GM19467 (cell line): ENCODE measurements at regions not wholly inside any gene's neighbourhood (a gene's known extent, or its start where the extent isn't known, plus 50 kb on each side); places are given as distances from the start of the nearest gene placed in this dataset.
"Not testable (repeated sequence)": the region's sequence is repeated elsewhere in the genome, so short reads cannot be mapped to it uniquely, and the experiment has no call there.

ENCODE experiments used
- ATAC-seq: cut with Tn5 transposase; IDR thresholded peaks from one replicate; pipeline ENCODE4 v1.9.1; 2021; ENCODE audit warnings: mild to moderate bottlenecking, moderate library complexity; ENCODE audit not compliant: unreplicated experiment

DNA sequence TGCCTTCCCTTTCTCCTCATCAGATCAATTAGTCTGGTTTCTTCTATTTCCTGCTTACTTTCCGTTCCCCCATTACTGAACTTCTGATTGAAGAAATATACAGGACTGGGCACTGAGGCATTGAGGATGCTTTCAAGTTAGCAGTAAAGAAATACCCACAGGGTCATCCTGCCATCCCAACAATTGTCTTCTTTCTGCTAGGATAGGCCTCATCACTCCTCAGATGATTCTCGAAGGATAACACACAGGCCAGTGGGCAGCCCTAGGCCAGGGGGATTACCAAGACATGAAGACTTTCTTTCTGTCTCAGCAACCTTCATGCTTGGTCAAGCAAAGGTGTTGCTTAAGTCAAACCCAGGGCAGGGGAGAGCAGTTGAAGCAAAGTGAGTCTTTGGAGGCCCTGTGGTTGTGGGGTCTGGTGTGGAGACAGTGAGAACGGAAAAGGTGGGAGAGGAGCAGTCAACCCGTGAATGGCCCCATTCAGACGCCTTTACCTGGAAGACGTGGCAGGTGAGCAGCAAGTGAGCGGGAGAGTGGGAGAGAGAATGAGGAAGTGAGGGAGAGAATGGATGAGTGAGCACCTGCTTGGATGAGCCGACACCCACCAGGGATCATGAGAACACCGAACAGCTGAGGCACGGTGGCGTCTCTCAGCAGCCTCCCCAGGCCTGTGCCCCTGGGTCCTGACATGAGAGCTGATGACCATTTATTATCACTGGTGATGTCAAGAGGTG, 462.9 kb downstream of the PREX1 start:
- ATAC-seq, result no peak

DNA sequence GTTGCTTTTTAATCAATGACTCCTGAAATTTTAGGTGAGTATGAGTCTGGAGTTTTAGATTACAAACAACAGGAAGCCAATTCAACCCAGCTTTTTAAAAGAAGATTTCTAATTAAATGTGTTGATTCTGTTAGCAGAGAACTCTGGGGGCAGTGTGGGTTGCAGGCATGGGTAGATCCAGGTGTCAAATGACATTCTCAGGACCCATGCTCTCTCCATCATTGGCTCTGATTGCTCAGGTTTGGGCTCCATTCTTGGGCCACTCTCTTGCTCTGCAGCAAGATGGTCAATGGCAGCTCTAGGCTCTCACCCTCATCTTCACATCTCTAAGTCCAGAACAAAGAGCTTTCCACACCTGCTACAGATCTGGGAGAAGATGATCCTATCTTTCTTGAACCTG, 463.7 kb downstream of the PREX1 start:
- ATAC-seq, result no peak

DNA sequence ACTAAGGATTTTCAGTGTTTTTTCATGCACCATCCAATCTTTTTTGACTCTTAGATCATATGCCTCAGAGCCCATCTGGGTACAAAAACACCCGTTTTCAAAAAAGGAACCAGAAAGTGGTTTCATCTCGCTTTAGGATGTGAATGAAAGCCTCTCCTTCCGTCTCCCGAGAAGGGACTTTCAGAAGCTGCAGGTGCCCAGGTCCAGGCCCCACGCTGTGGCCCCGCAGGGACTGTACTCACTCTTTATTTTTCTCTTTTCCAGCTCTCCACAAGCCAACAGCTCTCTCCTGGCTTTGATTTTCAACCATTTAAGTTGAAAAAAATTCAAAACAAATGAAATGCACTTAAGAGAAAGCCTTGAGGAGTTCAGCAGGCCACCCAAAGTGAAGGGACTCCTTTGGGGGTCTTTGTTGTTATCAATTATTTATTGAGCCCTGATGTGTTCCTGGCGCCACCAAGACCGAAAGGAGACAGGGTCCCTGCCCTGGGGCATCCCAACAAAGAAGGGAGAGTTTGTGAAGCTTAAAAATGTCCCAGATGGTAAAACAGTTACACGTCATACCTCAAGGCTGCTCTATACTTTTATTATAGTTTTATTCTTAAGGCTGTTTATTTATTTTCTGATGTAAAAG, 467.3 kb downstream of the PREX1 start:
- ATAC-seq, result no peak

- ATAC-seq, result no peak
Observed at GRCh38 chr20:48359692-48360341, 468.0 kb downstream of the PREX1 start.

GRCh38 chr20:48359055-48359390, 468.8 kb downstream of the PREX1 start:
- not testable (repeated sequence) for ATAC-seq

GRCh38 chr20:48358176-48359054, 469.4 kb downstream of the PREX1 start:
- ATAC-seq, result no peak

DNA sequence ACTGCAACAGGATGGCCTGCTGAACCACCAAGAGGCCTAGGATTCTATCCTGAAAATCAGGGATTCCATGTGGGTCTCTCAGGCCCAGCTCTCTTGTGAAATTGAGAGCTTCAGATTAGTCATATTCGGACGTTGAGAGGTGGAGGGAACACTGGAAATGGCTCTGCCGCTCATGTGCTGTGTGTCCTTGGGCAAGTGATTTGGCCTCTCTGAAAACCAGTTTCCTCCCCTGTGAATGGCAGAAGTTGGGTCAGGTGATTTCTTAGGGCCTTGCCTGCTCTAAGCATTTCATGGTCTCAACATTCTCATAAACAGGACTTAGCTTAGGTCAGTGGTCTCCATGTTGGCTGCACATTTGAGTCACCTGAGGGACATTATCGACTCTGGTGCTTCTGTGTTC, 470.1 kb downstream of the PREX1 start:
- no peak for ATAC-seq

DNA sequence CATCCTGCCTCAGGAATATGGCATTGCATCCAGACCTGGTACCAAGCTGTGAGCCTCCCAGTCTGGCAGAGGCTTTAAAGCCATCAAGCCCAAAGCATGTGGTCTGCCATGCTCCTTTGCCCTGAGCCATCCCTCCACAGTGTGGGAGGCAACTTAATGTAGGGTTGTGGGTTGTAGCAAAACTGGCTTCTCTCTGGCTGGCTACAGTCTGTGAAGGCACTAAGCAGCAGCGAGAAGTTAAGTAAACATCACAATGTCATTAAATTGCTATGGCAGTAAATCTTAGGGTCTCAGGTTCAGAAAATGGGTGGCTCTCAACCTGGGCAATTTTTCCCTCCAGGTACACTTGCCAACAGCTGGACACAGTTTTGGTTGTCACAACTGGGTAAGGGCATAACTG, 472.9 kb downstream of the PREX1 start:
- no peak for ATAC-seq

DNA sequence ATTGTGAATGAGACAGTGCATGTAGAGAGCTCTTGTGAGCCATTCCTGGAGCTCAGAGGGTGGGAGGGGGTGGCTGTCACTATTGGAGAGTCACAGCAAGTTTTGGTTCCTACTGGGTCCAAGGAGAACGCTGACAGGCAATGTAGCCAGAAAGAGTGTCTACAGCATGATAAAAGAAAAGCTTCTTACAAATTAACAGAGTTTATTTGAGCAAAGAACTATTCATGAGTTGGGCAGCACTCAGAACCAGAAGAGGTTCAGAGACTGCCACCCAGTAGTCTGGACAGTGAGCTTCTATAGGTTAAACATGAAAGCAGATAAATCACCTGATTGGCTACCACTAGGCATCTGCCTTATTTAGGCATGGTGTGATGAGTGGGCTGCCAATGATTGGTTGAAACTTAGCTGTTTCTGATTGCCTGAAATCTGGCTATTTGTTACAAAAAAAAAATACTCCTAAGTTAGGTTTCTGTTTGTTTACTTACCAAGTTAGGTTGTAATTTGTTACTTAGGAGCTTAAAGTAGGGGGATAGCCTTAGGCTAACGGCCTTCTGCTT, 473.4 kb downstream of the PREX1 start:
- ATAC-seq, result no peak

GRCh38 chr20:48352628-48353027, 475.2 kb downstream of the PREX1 start:
- ATAC-seq, result no peak

DNA sequence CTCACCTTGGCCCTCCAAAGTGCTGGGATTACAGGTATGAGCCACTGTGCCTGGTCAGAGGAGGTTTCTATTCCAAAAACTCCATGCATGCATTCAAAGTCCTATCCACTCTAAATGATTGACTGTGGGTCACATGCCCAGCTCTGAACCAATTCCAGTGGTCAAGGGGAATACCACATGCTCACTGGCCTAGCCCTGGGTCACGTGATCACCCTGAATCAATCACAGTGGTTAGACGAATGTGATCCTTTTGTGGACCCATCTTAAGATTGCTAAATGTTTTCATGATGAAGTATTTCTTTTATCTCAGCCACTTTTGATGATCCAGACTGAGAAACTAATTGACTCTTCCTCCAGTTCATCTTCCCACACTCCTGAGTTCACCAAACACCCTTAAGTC, 475.8 kb downstream of the PREX1 start:
- no peak for ATAC-seq

DNA sequence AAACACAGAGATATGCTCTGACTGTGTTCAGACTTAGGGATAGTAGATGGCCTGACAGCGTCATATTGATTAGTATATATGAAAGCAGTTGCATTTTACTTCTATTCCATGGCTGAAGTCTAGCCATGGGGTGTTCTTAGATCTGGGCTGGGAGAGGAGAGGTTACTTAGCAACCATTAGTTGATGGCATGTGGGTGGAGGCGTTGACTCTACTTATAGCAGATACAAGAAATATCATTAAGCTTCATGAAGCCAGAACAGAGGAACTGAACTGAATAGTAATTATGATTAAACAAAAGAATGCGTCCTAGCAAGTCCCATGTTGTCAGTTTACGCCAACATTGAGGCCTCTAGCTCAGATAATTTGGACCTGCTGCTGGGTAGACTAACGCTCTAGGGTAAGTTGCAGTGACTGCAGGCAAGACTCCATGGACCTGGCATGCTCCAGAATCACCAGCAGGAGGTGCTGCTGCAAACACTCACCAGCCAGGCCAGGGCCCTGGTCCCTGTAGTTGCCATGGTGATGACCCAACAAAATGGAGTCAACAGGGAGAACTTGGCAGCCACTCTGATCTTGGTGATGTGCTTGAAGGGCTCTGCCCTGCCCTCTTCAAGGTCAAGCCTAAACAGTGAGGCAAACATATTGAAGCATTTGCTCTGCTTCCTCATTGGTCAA, 477.3 kb downstream of the PREX1 start:
- ATAC-seq, result no peak

- no peak for ATAC-seq
Observed at GRCh38 chr20:48349656-48350055, 478.1 kb downstream of the PREX1 start.

- ATAC-seq, result no peak
Observed at GRCh38 chr20:48348022-48348421, 479.8 kb downstream of the PREX1 start.

- ATAC-seq, result no peak
Observed at GRCh38 chr20:48342822-48343513, 484.8 kb downstream of the PREX1 start.

GRCh38 chr20:48340883-48341281, 486.9 kb downstream of the PREX1 start:
- ATAC-seq, result no peak

DNA sequence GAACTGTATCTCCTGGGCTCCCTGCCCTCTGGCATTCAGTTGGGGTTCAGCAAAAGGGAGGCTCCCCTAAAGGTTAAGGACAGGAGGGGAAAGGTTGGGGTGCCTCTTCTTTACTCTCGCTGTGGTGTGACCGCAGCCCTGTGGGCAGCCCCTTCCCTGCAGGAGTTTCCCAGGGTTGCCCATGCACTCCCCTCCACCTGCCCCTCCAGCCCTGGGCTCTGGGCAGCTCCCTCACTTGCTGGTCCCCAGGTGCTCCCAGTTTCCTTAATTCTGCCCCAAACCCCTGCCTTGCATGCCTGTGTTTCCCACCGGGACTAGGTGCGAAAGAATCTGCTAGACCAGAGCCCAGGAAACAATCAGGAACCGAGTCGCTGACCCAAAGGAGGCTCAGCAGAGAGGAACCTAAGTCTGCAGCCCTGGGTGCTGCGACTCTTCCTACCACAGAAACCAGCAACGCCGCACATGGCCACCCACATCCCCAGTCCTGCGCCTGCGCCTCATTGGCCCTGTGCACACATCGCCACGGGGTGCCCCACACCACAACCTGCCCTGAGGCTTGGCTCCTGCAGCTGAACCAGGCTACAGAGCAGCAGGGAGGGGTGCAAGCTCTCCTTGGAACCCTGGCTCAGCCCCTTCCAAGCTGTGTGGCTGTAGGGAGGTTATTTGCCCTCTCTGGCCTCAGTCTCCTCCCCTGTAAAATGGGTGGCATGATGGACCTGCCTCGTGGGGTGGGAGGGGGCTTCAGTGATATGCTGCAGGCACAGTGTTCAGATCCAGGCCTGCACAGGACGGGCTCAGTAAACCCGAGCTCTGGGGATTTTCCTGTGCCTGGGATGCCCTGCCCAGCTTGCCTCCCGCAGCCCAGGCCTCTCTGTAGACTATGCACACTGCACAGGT, 487.6 kb downstream of the PREX1 start:
- no peak for ATAC-seq

GRCh38 chr20:48339190-48339985, 488.4 kb downstream of the PREX1 start:
- ATAC-seq, result no peak
